Suprapubic skin (tissue), 4 donors: ENCODE measurements at regions not wholly inside any gene's neighbourhood (a gene's known extent, or its start where the extent isn't known, plus 50 kb on each side); places are given as distances from the start of the nearest gene placed in this dataset.

ENCODE experiments used
- EP300 ChIP-seq: sonication (generic); formaldehyde crosslinking; IDR thresholded peaks from one replicate; pipeline ENCODE4 v1.6.1; 2017; ENCODE audit warnings: antibody characterized with exemption
- POLR2A ChIP-seq, 2 donors: fragments of 450-650 bp; IDR thresholded peaks; one replicate each; pipeline ENCODE4 v1.6.1; 2017; ENCODE audit warnings: antibody characterized with exemption in 2 of 2, mild to moderate bottlenecking in 2 of 2, moderate library complexity in 2 of 2
- POLR2AphosphoS5 ChIP-seq, 3 donors: sonication (generic); formaldehyde crosslinking; IDR thresholded peaks; one replicate each; pipeline ENCODE4 v1.6.1; 2017; ENCODE audit warnings: antibody characterized with exemption in 3 of 3
- TF ChIP-seq, protein P1 (sequence below), 2 donors: fragments of 200-600 bp in 1 of 2; fragments of 450-650 bp in 1 of 2; sonication (generic) in 1 of 2; IDR thresholded peaks; one replicate each; pipeline ENCODE4 v1.5.1; 2016 to 2019; ENCODE audit warnings: antibody characterized with exemption in 2 of 2, mild to moderate bottlenecking in 1 of 2, moderate library complexity in 1 of 2

- TF ChIP-seq, protein P1, sequence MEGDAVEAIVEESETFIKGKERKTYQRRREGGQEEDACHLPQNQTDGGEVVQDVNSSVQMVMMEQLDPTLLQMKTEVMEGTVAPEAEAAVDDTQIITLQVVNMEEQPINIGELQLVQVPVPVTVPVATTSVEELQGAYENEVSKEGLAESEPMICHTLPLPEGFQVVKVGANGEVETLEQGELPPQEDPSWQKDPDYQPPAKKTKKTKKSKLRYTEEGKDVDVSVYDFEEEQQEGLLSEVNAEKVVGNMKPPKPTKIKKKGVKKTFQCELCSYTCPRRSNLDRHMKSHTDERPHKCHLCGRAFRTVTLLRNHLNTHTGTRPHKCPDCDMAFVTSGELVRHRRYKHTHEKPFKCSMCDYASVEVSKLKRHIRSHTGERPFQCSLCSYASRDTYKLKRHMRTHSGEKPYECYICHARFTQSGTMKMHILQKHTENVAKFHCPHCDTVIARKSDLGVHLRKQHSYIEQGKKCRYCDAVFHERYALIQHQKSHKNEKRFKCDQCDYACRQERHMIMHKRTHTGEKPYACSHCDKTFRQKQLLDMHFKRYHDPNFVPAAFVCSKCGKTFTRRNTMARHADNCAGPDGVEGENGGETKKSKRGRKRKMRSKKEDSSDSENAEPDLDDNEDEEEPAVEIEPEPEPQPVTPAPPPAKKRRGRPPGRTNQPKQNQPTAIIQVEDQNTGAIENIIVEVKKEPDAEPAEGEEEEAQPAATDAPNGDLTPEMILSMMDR (IDR thresholded peaks at IDR 0.05): no peak
- no peak for TF ChIP-seq POLR2AphosphoS5 (IDR thresholded peaks at IDR 0.05)
- no peak for TF ChIP-seq POLR2A (IDR thresholded peaks at IDR 0.05)
- TF ChIP-seq EP300: no peak
These were observed 1151.4 kb upstream of the CDH8 start for GRCh38 chr16:63187638-63188037.
